ENCODE measurements at regions not wholly inside any gene's neighbourhood (a gene's known extent, or its start where the extent isn't known, plus 50 kb on each side); places are given as distances from the start of the nearest gene placed in this dataset.
"Not testable (repeated sequence)": the region's sequence is repeated elsewhere in the genome, so short reads cannot be mapped to it uniquely, and the experiment has no call there.

DNA sequence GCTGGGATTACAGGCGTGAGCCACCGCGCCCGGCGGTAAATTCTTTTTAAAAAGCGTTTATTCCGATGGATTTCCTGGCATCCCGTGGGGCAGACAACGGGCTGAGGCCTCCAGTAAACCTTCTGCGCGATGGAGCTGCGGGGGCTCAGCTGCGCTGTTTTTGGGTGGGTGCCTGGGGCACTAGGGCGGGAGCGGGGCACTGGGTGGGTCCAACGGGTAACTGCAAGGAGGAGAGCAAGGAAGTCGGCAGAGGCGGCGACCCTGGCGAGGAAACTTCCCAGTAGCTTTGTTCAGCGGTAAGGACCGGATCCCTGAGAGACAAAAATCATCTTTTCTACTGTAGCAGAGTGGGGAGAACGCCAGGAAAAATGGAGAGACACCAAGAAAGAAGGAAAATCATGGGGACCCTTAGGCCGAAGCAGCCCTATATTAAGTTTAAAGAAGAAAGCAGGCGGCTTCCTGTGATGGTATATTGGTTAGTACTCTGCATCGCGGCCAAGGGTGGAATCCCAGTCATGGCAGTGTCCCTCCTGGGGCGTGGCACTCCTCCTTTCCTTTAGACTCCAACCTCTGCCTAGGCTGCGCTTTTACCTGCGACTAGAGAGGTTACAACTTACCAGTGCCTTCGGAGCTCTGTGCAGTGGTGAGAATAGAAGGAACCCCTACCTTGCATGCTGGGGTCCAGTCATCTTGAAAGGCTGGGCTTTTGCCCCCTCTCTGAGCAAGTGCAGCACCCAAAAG lies 63.0 kb upstream of the NBPF20 start:
- H3K4me3 ChIP-seq (ENCODE audit: low read length); DNase-seq (ENCODE audit: low read depth): not testable (repeated sequence)

DNA sequence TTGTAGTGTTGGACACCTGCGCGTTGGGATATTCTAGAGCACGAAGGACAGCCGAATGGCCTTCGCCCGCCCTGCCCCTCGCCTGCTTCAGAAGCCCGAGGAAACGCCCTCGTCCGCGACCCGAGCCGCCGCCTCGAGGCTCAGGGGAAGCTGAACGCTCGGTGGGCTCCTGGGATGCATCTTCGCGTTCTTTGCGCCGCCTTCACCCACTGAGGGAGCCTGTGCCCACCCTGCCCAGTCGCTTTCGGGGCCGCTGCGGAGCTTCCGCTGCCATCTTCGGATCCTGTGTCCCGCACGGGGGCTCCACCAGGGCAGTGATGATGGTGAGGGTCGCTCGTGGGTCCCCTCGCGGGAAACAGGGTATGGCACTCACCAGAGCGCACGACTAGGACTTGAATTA lies 61.8 kb upstream of the NBPF20 start:
- not testable (repeated sequence) for DNase-seq (ENCODE audit: low read depth)
- H3K4me3 ChIP-seq (ENCODE audit: low read length) = peak overlapping the region; percentile 34

DNA sequence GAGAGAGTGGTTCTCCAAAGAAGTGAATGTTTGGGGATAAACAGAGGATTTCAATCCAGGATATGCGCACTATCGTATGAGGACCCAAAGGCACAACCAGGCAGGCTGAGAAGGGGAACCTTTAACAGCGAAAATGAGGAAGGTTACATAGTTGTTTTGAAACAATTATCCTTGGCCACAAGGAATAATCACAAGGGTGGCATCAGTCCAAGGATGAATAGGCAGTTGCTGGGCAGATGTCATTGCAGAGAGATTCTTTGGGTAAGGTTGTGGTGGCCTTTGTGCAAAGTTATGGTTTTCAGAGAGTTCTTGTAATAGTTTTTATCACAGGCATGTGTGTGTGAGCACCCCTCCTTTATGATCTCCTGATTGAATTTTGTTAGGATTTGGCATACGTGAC lies 58.9 kb upstream of the NBPF20 start:
- DNase-seq (ENCODE audit: low read depth) = peak; percentile 15

DNA sequence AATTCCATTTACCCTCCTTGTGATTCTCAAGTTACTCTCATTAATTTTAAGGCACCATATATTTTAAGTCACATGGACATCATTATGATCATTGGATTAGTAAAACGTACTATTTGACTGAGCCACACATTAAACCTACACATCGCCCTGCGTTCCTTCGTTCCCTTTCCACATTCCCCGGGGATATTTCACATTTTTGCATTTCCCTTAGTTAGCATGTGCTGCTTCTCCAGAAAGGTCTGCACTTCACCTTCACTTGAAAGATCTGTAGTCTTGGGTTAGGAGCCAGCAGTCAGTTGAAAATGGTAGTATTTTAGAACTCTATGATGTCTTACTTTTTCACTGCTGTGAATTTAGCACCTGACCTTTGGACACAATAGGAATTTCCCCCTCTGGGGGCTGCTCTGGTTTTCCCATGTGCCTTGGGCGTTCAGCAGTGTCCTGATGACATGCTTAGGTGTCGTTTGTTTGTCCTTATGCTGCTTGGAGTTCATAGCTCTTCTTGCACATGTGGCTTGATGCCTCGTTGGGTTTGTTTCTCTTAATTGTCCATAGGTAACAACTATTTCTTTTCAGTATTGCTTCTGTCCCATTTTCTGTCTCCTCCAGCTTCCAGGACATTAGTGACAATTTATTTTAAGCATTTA lies 56.9 kb upstream of the NBPF20 start:
- H3K4me3 ChIP-seq (ENCODE audit: low read length); DNase-seq (ENCODE audit: low read depth): not testable (repeated sequence)

More for the DNA sequence above, 58.9 kb upstream of the NBPF20 start:
- not testable (repeated sequence) for H3K4me3 ChIP-seq (ENCODE audit: low read length)

DNA sequence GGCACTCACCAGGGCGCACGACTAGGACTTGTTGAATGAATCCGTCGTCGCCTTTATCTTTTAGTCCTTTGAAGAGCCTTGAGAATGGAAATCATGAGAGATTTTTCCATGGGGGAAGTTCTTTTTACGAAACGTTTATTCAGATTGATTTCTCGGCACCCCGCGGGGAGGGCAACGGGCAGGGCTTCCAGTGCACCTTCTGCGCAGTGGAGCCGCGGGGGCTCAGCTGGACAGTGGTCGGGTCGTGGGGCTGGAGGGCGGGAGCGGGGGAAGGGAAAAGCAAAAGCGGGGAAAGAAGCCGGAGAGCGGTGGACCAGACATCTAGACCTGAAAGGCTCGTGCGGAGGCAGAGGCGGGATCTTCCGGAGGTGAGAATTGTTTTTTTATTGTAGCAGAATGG lies 50.6 kb upstream of the NBPF20 start:
- DNase-seq (ENCODE audit: low read depth) = not testable (repeated sequence)
- peak overlapping the region; percentile 12; the same call in 1 of the 2 replicates for H3K4me3 ChIP-seq (ENCODE audit: low read length)

DNA sequence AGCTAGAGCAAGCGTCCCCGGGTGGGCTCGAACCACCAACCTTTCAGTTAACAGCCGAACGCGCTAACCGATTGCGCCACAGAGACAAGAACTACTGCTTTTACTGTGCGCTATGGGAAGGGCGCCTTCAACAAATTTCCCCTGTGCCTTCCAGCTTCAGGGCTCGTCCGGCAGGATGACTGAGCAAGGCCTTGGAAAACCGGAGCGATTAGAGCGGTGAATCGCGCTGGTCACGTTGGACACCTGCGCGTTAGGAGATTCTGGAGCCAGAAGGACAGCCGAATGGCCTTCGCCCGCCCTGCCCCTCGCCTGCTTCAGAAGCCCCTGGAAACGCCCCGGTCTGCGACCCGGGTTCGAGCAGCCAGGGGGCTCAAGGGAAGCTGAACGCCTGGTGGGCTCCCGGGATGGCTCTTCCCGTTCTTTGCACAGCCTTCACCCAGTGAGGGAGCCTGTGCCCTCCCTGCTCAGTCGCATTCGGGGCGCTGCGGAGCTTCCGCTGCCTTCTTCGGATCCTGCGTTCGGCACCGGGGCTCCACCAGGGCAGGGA lies 50.0 kb upstream of the NBPF20 start:
- peak; percentile 4 for DNase-seq (ENCODE audit: low read depth)
- H3K4me3 ChIP-seq (ENCODE audit: low read length) = peak overlapping the region; percentile 9; the same call in 1 of the 2 replicates
